ENCODE measurements at regions not wholly inside any gene's neighbourhood (a gene's known extent, or its start where the extent isn't known, plus 50 kb on each side); places are given as distances from the start of the nearest gene placed in this dataset.

- in situ Hi-C loops (cut with HindIII; ENCODE audit: low sequenced_read_pairs) = no loop called here
Observed at GRCh38 chr3:162743091-162743490, 1246.5 kb downstream of the OTOL1 start.

DNA sequence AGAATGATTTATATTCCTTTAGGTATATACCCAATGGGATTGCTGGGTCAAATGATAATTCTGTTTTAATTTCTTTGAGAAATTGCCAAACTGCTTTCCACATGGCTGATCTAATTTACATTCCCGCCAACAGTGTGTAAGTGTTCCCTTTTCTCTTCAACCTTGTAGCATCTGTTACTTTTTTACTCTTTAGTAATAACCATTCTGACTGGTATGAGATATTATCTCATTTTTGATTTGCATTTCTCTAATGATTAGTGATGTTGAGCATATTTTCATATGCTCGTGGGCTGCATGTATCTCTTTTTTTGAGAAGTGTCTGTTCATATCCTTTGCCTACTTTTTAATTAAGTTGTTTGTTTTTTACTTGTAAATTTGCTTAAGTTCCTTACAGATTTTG is 1264.2 kb downstream of the OTOL1 start:
- in situ Hi-C loops (cut with HindIII; ENCODE audit: low sequenced_read_pairs) = no loop called here

DNA sequence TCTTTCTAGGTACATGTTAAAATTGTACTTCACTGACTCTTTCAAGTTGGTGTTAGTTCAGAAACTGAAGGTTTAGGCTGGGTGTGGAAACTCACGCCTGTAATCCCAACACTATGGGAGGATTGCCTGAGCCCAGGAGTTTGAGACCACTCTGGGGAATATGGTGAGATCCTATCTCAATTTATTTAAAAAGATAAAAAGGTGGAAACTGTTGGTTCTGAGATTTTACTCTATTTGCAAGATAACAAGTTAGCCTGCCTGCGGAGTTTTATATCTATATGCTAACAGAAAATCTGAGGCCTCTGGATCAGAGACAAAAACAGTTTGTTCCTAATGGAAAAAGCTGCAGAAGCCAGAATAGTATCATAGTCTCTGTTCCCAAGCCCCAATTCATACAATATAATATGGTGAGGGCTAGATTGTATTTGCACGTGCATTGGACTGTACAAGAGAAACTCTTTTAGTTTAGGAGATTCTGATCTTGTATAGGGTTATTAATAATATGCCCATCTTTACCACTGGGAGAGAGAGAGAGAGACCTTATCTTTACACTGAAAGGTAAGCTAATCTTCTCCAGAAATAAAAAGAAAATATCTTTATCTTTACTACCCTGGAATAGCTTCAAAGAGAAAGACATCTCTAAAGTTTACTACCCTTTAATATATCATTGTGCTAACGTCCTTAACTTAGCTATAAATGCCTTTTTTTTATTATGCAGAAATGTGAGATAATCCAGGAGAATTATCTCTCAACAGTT is 1267.6 kb downstream of the OTOL1 start:
- in situ Hi-C loops (cut with HindIII; ENCODE audit: low sequenced_read_pairs) = no loop called here

GRCh38 chr3:162764808-162765071 is 1268.1 kb downstream of the OTOL1 start:
- in situ Hi-C loops (cut with HindIII; ENCODE audit: low sequenced_read_pairs) = no loop called here

DNA sequence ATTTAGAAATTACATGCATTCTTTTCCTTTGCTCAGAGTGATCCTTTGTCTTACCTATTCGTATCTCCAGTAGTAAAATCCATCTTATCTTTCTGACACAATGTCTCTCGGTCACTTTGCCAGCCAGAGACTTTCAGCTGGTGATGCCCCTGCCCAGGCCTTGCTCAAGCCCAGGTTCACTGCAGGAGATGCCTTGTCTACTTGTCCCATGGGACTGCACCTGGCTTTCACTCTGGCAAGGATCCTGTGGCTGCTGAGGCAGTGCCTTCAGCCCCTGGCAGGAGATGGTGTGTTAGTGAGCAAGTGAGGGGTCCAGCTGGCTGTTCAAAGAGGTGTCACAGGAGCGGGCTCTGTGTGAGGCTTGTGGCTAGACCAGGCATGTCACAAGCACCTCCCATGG is 1268.9 kb downstream of the OTOL1 start:
- in situ Hi-C loops (cut with HindIII; ENCODE audit: low sequenced_read_pairs) = no loop called here

DNA sequence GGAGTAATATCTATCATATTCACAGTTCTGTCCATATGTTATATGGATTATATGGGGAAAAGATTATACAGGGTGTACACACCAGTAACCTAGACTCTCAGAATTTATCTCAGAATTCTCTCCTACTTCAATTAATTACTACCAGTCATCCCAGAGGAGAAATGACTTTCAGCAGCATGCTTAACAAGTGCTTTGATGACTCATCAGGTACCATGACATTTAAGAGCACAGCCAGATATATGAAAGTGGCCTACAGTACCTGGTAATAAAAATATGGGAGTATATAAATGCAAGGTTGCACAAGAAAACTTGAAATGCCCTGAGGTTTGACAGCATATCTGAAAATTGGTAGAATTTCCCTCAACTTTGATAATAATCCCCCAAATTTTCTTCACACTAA is 1273.0 kb downstream of the OTOL1 start:
- in situ Hi-C loops (cut with HindIII; ENCODE audit: low sequenced_read_pairs) = no loop called here

GRCh38 chr3:162770551-162770950 is 1273.9 kb downstream of the OTOL1 start:
- in situ Hi-C loops (cut with HindIII; ENCODE audit: low sequenced_read_pairs) = no loop called here

DNA sequence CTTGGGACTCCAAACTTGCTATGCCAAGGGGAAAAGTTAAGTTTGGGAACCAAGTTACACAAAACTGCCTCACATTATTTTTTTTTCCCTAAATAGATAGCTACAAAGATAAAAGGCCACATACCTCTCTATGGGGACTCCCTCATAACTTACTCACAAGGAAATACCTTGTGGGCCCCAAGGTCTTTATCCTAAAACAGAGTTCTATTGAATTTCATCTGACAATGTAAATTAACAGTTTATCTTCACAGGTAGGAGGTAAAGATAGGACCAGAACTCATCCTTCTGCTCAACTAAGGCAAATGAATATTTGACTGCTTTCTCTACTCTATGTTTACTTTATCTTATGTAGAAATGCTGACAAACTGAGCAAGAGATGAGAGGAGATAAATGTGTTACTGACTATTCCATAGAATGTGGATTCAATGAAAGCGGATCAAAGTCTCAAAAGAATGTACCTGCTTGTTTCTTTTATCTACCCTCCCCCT is 1278.0 kb downstream of the OTOL1 start:
- in situ Hi-C loops (cut with HindIII; ENCODE audit: low sequenced_read_pairs) = no loop called here

DNA sequence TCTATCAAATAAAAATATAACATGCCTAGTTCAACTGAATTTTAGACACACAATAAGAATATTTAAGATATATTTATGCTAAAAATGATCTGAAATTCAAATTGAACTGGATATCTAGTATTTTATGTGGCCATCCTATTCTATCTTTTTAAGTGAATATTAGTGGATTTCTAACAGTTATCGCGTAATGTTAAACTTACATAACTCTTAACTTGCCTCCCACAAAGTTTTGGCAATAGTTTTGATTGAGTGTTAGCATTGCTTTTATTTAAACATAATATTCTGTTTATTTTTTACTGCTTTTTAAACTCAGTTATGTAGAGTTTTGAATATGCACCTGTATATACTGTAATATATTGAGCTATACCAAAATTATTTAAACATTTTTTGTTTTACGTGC is 1279.5 kb downstream of the OTOL1 start:
- in situ Hi-C loops (cut with HindIII; ENCODE audit: low sequenced_read_pairs) = no loop called here

GRCh38 chr3:162777118-162777517 is 1280.5 kb downstream of the OTOL1 start:
- in situ Hi-C loops (cut with HindIII; ENCODE audit: low sequenced_read_pairs) = no loop called here

DNA sequence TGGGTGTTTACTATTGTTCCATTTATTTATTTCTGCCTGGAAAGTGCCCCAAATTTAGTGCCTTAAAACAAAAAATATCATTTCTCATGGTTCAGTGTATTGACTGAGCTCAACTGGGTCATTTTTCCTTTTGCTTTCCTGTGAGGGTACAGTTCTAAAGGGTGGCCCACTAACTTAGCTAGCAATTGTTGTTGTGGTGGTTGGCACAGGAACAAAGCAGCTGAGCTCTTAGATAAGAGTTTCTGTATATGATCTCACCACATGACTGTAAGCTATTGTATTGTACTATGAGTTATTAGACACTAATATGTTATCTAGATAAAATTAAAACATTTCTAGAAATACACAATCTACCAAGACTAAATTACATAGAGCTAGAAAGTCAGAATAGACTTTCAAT is 1283.7 kb downstream of the OTOL1 start:
- in situ Hi-C loops (cut with HindIII; ENCODE audit: low sequenced_read_pairs) = no loop called here

DNA sequence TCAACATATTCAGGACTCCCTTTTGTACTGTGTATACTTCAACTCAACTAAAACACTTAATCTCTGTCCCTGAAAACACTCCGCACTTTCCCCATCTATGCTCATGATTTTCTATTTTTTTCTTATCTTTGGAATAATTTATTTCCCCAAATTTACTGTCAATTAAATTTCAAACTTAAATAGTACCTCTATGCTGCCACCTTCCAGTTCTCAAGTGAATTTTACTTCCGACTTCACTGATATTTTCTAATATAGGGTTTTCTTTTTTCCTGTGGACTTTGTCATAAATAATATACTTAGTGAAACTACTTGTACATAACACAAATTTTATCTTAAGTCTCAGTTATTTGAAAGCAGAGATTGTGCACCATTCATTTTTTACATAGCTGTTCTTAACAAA is 1303.3 kb downstream of the OTOL1 start:
- in situ Hi-C loops (cut with HindIII; ENCODE audit: low sequenced_read_pairs) = no loop called here

DNA sequence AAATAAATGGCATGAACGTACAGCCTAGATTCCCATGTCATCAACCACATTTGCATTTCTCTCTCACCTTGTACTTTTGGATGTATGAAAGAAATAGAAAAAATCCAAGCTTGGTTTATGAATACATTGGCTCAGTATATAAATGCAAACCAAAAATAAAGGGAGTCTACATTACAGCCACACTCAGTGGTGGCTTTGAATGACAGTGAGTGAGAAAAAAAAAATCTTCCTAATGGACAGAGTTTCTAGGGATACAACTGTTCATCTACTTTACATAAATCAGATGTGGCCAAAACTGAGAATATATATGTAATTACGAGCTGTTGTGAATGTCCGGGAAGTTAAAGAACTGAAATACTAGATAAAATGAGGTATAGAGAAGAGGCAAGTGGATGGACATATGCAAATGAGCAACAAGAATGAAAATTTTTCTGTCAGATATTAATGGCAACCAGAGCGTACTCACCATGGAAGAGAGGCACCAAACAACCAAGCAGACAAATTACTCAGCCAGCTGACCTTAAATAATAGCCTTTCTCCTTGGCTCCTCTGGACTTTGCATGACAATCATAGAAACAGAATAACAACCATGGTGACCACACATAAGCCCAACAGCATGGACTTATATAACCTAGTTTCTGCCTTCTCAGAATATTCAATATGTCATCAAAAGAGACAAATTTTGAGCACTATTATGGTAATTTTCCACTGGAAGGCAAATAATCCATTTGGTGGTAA is 1305.8 kb downstream of the OTOL1 start:
- in situ Hi-C loops (cut with HindIII; ENCODE audit: low sequenced_read_pairs) = no loop called here

DNA sequence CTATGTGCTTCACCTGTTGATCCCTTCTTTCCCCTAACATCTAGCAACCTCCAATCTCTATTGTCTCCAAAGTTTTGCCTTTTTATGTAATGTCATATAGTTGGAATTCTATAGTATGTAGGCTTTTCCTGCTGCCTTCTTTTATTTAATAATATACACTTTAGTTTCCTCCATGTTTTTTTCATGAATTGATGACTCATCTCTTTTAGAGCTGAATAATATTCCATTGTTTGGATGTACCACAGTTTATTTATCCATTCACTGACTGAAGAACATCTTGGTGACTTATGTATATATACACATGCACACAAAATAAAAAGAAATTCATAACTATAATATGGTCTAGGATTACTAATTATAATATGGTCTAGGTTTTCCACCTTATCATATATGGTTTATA is 1314.2 kb downstream of the OTOL1 start:
- in situ Hi-C loops (cut with HindIII; ENCODE audit: low sequenced_read_pairs) = no loop called here

- in situ Hi-C loops (cut with HindIII; ENCODE audit: low sequenced_read_pairs) = no loop called here
Observed at GRCh38 chr3:162842549-162843216, 1346.1 kb downstream of the OTOL1 start.

DNA sequence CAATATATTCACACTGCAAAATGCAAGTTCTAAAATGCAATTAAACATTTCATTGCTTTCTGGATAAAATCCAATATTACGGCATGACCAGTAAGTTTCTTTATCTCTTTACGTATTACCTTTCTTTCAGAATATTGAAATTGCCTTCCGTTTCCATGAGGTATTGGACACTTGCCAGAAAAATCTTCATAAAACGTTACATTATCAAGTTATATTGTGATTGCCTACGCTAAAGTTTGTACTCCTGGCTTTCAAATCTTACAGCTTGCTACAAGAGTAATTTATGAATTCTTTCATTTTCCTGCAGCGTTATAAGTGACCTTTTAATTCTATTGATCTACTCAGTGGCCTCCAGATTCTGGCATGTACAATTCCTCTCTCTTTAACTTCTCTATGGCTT is 1349.3 kb downstream of the OTOL1 start:
- in situ Hi-C loops (cut with HindIII; ENCODE audit: low sequenced_read_pairs) = no loop called here

- in situ Hi-C loops (cut with HindIII; ENCODE audit: low sequenced_read_pairs) = no loop called here
Observed at GRCh38 chr3:162847511-162847910, 1350.9 kb downstream of the OTOL1 start.

GRCh38 chr3:162863579-162863978 is 1367.0 kb downstream of the OTOL1 start:
- in situ Hi-C loops (cut with HindIII; ENCODE audit: low sequenced_read_pairs) = no loop called here

DNA sequence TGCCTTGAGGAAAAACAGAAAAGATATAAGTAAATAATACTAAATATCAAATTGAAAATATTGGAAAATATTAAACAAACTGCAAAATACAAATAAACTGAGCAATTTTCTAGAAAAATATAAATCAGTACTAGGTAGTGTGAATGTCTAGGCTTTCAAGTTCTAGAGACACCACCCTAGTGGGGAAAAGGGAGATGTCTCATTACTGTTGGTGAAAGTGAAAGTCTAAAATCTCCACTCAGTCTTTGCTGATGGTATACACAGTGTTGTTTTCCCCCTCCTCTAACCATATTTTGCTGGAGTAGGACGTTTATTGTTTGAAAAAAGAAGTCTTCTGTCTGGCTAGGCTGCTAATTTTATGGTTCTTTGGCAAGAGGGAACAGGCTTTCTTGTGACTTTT is 1368.9 kb downstream of the OTOL1 start:
- in situ Hi-C loops (cut with HindIII; ENCODE audit: low sequenced_read_pairs) = no loop called here

- in situ Hi-C loops (cut with HindIII; ENCODE audit: low sequenced_read_pairs) = no loop called here
Observed at GRCh38 chr3:162879021-162879562, 1382.5 kb downstream of the OTOL1 start.

DNA sequence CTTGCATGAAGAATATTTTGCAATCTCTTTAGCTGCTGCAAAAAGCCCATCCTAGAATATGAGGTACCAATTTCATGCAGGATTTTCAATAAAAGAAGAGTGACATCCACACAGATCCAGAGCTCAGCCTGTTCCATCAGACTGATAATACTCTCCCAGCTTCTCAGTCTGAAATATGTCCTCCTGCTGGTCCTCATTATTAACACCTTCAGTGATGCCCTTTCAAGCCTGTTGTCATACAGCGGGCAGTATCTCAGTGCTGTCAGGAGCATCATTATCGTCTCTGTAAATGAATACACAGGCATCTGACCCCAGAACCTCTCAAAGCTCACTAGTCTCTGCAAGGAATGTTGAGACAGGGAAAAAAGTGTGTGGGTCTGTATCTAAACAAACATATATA is 1387.8 kb downstream of the OTOL1 start:
- in situ Hi-C loops (cut with HindIII; ENCODE audit: low sequenced_read_pairs) = no loop called here

Data from DLD1 (cell line).